ENCODE measurements at regions not wholly inside any gene's neighbourhood (a gene's known extent, or its start where the extent isn't known, plus 50 kb on each side); places are given as distances from the start of the nearest gene placed in this dataset.

GRCh38 chr10:105506262-105506661, 865.2 kb downstream of the SORCS3 start:
- H3K27ac Mint-ChIP-seq (ENCODE audit: unreplicated experiment), result no peak overlapping the region
- no peak overlapping the region for H3K4me3 Mint-ChIP-seq (ENCODE audit: unreplicated experiment)
- intact Hi-C loops (cut with micrococcal nuclease; ENCODE audit: unreplicated experiment), result no loop called here
- Histone ChIP-seq H3K36me3 (ENCODE audit: control insufficient read depth, insufficient read depth, low read length) (no peaks in the 10 kb centered on the region), H3K9me3 (no peaks in the 10 kb centered on the region), H3K4me3 (ENCODE audit: low read depth, low read length) (no peak overlapping the region), H3K27me3 (replicated peaks; ENCODE audit: control insufficient read depth, insufficient read depth, low read length) (no peaks in the 10 kb centered on the region), H3K4me1 (no peaks in the 10 kb centered on the region)
- no peaks in the 10 kb centered on the region for H3K36me3 Mint-ChIP-seq (ENCODE audit: insufficient read depth, unreplicated experiment)
- TF ChIP-seq CTCF (IDR thresholded peaks at IDR 0.05; ENCODE audit: insufficient read depth in 1 of 2, low read depth in 1 of 2, low read length in 1 of 2, severe bottlenecking in 1 of 2, unreplicated experiment in 1 of 2), result no peak
- H3K4me1 Mint-ChIP-seq (ENCODE audit: low read depth, unreplicated experiment), result no peaks in the 10 kb centered on the region
- no peak for DNase-seq
- no TSS peak for BruUV-seq (replicated peaks)
- H3K9me3 Mint-ChIP-seq (ENCODE audit: unreplicated experiment), result no peaks in the 10 kb centered on the region
- ChIA-PET POLR2A (no interaction called here), CTCF (no interaction called here)
- H3K27me3 Mint-ChIP-seq (ENCODE audit: insufficient read depth, unreplicated experiment), result peaks cover 6% of the 10 kb centered on the region

DNA sequence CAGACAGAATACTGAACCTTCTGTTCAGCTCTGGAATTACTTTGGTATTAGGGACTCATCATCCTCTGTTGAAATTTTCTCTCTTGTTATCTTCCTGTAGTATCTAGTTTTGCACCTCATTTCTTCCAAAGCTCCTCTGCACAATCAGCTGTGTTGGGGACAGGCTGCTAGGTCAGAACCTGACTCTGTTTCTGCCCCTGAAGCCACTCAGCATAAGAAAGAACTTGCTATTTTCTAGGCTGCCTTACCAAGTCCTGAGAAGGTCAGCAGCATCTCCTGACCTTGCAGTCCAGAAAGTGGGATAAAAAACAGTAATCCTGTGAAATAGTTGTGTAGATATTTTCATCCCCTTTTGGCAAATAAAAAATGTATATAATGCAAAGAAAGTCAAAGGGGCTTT, 862.6 kb downstream of the SORCS3 start:
- Mint-ChIP-seq H3K27ac (ENCODE audit: unreplicated experiment) (no peak overlapping the region), H3K27me3 (ENCODE audit: insufficient read depth, unreplicated experiment) (peaks cover 2% of the 10 kb centered on the region), H3K9me3 (ENCODE audit: unreplicated experiment) (no peaks in the 10 kb centered on the region), H3K36me3 (ENCODE audit: insufficient read depth, unreplicated experiment) (no peaks in the 10 kb centered on the region), H3K4me1 (ENCODE audit: low read depth, unreplicated experiment) (no peaks in the 10 kb centered on the region), H3K4me3 (ENCODE audit: unreplicated experiment) (no peak overlapping the region)
- Histone ChIP-seq H3K9me3 (no peaks in the 10 kb centered on the region), H3K4me1 (no peaks in the 10 kb centered on the region), H3K4me3 (ENCODE audit: low read depth, low read length) (no peak overlapping the region), H3K27me3 (replicated peaks; ENCODE audit: control insufficient read depth, insufficient read depth, low read length) (no peaks in the 10 kb centered on the region), H3K36me3 (ENCODE audit: control insufficient read depth, insufficient read depth, low read length) (no peaks in the 10 kb centered on the region)
- no peak for DNase-seq
- no TSS peak for BruUV-seq (replicated peaks)
- ChIA-PET CTCF (no interaction called here), POLR2A (no interaction called here)
- TF ChIP-seq CTCF (IDR thresholded peaks at IDR 0.05; ENCODE audit: insufficient read depth in 1 of 2, low read depth in 1 of 2, low read length in 1 of 2, severe bottlenecking in 1 of 2, unreplicated experiment in 1 of 2), result no peak
- intact Hi-C loops (cut with micrococcal nuclease; ENCODE audit: unreplicated experiment), result no loop called here

GRCh38 chr10:105502058-105502457, 861.0 kb downstream of the SORCS3 start:
- no peak overlapping the region for H3K27ac Mint-ChIP-seq (ENCODE audit: unreplicated experiment)
- TF ChIP-seq CTCF (IDR thresholded peaks at IDR 0.05; ENCODE audit: insufficient read depth in 1 of 2, low read depth in 1 of 2, low read length in 1 of 2, severe bottlenecking in 1 of 2, unreplicated experiment in 1 of 2), result no peak
- no peak for DNase-seq
- no peak overlapping the region for H3K4me3 Mint-ChIP-seq (ENCODE audit: unreplicated experiment)
- H3K36me3 Mint-ChIP-seq (ENCODE audit: insufficient read depth, unreplicated experiment), result no peaks in the 10 kb centered on the region
- CTCF ChIA-PET, result no interaction called here
- Histone ChIP-seq H3K27me3 (replicated peaks; ENCODE audit: control insufficient read depth, insufficient read depth, low read length) (no peaks in the 10 kb centered on the region), H3K9me3 (no peaks in the 10 kb centered on the region), H3K36me3 (ENCODE audit: control insufficient read depth, insufficient read depth, low read length) (no peaks in the 10 kb centered on the region), H3K4me3 (ENCODE audit: low read depth, low read length) (no peak overlapping the region), H3K4me1 (no peaks in the 10 kb centered on the region)
- H3K27me3 Mint-ChIP-seq (ENCODE audit: insufficient read depth, unreplicated experiment), result peaks cover 2% of the 10 kb centered on the region
- no TSS peak for BruUV-seq (replicated peaks)
- POLR2A ChIA-PET, result no interaction called here
- H3K9me3 Mint-ChIP-seq (ENCODE audit: unreplicated experiment), result no peaks in the 10 kb centered on the region
- no peaks in the 10 kb centered on the region for H3K4me1 Mint-ChIP-seq (ENCODE audit: low read depth, unreplicated experiment)
- intact Hi-C loops (cut with micrococcal nuclease; ENCODE audit: unreplicated experiment), result no loop called here

All from Caco-2 (cell line).